H1 (cell line): ENCODE measurements at regions not wholly inside any gene's neighbourhood (a gene's known extent, or its start where the extent isn't known, plus 50 kb on each side); places are given as distances from the start of the nearest gene placed in this dataset.

Experiments used
- CTCF ChIA-PET: fragments of 300-600 bp; sonication (Branson Sonifier 250); formaldehyde crosslinking; loops from one replicate; lab custom pipeline; 2021; ENCODE audit not compliant: partially characterized antibody; lab: Charles Lee
- POLR2A ChIA-PET: fragments of 300-600 bp; sonication (Branson Sonifier 250); formaldehyde crosslinking; loops from one replicate; lab custom pipeline; 2021; ENCODE audit warnings: inconsistent platforms; ENCODE audit not compliant: partially characterized antibody; lab: Charles Lee
- DNase-seq, 2 experiments: peaks; one replicate each; pipeline versions ENCODE4 v3.0.0 to v3.0.0-alpha.2; 2010 to 2022; ENCODE audit warnings: low spot score in 2 of 2, low read depth in 1 of 2, mixed read lengths in 1 of 2
- FAIRE-seq: peaks from 2 replicates; lab custom pipeline; 2011; peaks lifted over from hg19 to GRCh38; lab: Jason Lieb, UNC
- H2AFZ ChIP-seq: 2 replicates; pipeline ENCODE4 v1.8.1; 2012; ENCODE audit warnings: low read length, inconsistent platforms
- H2AK5ac ChIP-seq: 2 replicates; pipeline ENCODE4 v1.6.1; 2013; ENCODE audit warnings: low read depth, low read length
- H2BK120ac ChIP-seq: replicated peaks from 2 replicates; pipeline ENCODE3; 2013; ENCODE audit warnings: low read depth, low read length, inconsistent platforms
- H2BK12ac ChIP-seq: 2 replicates; pipeline ENCODE4 v1.6.1; 2013; ENCODE audit warnings: low read depth, low read length
- H2BK15ac ChIP-seq: 2 replicates; pipeline ENCODE4 v1.6.1; 2013; ENCODE audit warnings: low read length
- H2BK20ac ChIP-seq: 2 replicates; pipeline ENCODE4 v1.6.1; 2013; ENCODE audit warnings: low read length
- H2BK5ac ChIP-seq: 2 replicates; pipeline ENCODE4 v1.6.1; 2013; ENCODE audit warnings: low read depth, low read length
- H3K14ac ChIP-seq: 2 replicates; pipeline ENCODE4 v1.6.1; 2013; ENCODE audit warnings: inconsistent platforms; ENCODE audit not compliant: insufficient read length
- H3K18ac ChIP-seq: 2 replicates; pipeline ENCODE4 v1.6.1; 2013; ENCODE audit warnings: low read length; ENCODE audit errors: extremely low read depth
- H3K23ac ChIP-seq: 2 replicates; pipeline ENCODE4 v1.6.1; 2013; ENCODE audit warnings: inconsistent platforms; ENCODE audit not compliant: insufficient read length
- H3K23me2 ChIP-seq: 2 replicates; pipeline ENCODE4 v1.6.1; 2013; ENCODE audit warnings: low read depth, low read length
- H3K27ac ChIP-seq: 2 replicates; pipeline ENCODE4 v1.6.1; 2011; ENCODE audit warnings: low read depth, low read length, inconsistent platforms
- H3K27me3 ChIP-seq, 4 experiments: replicated peaks in 1 of 4; 1 replicate in 1 of 4; 2 replicates in 3 of 4; pipeline versions ENCODE4 v1.6.1 to v1.8.1; 2011 to 2013; ENCODE audit warnings: low read length in 3 of 4, mild to moderate bottlenecking in 3 of 4, inconsistent platforms in 2 of 4, mixed read lengths in 2 of 4, moderate library complexity in 1 of 4; ENCODE audit not compliant: control insufficient read depth in 3 of 4, insufficient read depth in 3 of 4; ENCODE audit errors: extremely low read depth in 1 of 4
- H3K36me3 ChIP-seq, 4 experiments: 2 replicates each; pipeline versions ENCODE4 v1.6.1 to v1.8.1; 2011 to 2013; ENCODE audit warnings: mild to moderate bottlenecking in 4 of 4, low read length in 3 of 4, moderate library complexity in 2 of 4, control low read depth in 1 of 4, inconsistent platforms in 1 of 4; ENCODE audit not compliant: insufficient read depth in 4 of 4, control insufficient read depth in 2 of 4
- H3K4ac ChIP-seq: replicated peaks from 2 replicates; pipeline ENCODE3; 2013; ENCODE audit warnings: low read length, low read depth, mixed read lengths, inconsistent platforms; ENCODE audit not compliant: insufficient read length
- H3K4me1 ChIP-seq, 4 experiments: replicated peaks in 1 of 4; 1 replicate in 1 of 4; 2 replicates in 3 of 4; pipeline versions ENCODE4 v1.6.1 to v1.8.1; 2011 to 2013; ENCODE audit warnings: low read length in 3 of 4, inconsistent platforms in 2 of 4, mixed read lengths in 1 of 4; ENCODE audit not compliant: insufficient read depth in 4 of 4, control insufficient read depth in 3 of 4
- H3K4me2 ChIP-seq, 2 experiments: 2 replicates each; pipeline versions ENCODE4 v1.6.1 to v1.8.1; 2011 to 2013; ENCODE audit warnings: low read depth in 2 of 2, low read length in 2 of 2, control low read depth in 1 of 2, inconsistent platforms in 1 of 2, mild to moderate bottlenecking in 1 of 2; ENCODE audit not compliant: insufficient read depth in 1 of 2
- H3K4me3 ChIP-seq, 4 experiments: fragments of 200-600, 300-600 bp in 1 of 4; sonication (generic), shearing (Covaris generic), sonication (Bioruptor Twin) in 1 of 4; 2 replicates each; pipeline versions ENCODE4 v1.5.1 to v1.8.1; 2011 to 2016; ENCODE audit warnings: low read length in 4 of 4, low read depth in 3 of 4, control low read depth in 2 of 4, inconsistent platforms in 2 of 4, mild to moderate bottlenecking in 2 of 4, mixed read lengths in 1 of 4, moderate library complexity in 1 of 4; ENCODE audit not compliant: insufficient read depth in 2 of 4; ENCODE audit errors: extremely low read depth in 1 of 4
- H3K56ac ChIP-seq: replicated peaks from 2 replicates; pipeline ENCODE3; 2013; ENCODE audit warnings: low read depth, mild to moderate bottlenecking, mixed read lengths, low read length, inconsistent platforms; ENCODE audit not compliant: insufficient read length
- H3K79me1 ChIP-seq: 2 replicates; pipeline ENCODE4 v1.6.1; 2013; ENCODE audit warnings: low read depth, low read length, control low read depth
- H3K79me2 ChIP-seq, 2 experiments: 2 replicates each; pipeline versions ENCODE4 v1.6.1 to v1.8.1; 2012 to 2013; ENCODE audit warnings: low read length in 2 of 2, mild to moderate bottlenecking in 2 of 2, inconsistent platforms in 1 of 2; ENCODE audit not compliant: insufficient read depth in 2 of 2, control insufficient read depth in 1 of 2
- H3K9ac ChIP-seq, 4 experiments: replicated peaks in 1 of 4; 1 replicate in 1 of 4; 2 replicates in 3 of 4; pipeline versions ENCODE4 v1.6.1 to v1.8.1; 2011 to 2013; ENCODE audit warnings: low read depth in 3 of 4, low read length in 3 of 4, control low read depth in 2 of 4, mild to moderate bottlenecking in 2 of 4, moderate library complexity in 2 of 4, inconsistent platforms in 1 of 4; ENCODE audit errors: extremely low read depth in 1 of 4
- H3K9me3 ChIP-seq, 2 experiments: 2 replicates each; pipeline versions ENCODE4 v1.6.1 to v1.8.1; 2012 to 2013; ENCODE audit warnings: mild to moderate bottlenecking in 2 of 2, moderate library complexity in 2 of 2, control low read depth in 1 of 2, inconsistent platforms in 1 of 2, low read depth in 1 of 2, low read length in 1 of 2, mixed read lengths in 1 of 2; ENCODE audit not compliant: insufficient read depth in 2 of 2
- H4K20me1 ChIP-seq, 2 experiments: replicated peaks in 1 of 2; 2 replicates each; pipeline versions ENCODE3 to v1.8.1; 2011 to 2013; ENCODE audit warnings: inconsistent platforms in 2 of 2, low read length in 2 of 2, mild to moderate bottlenecking in 1 of 2; ENCODE audit not compliant: insufficient read depth in 2 of 2, control insufficient read depth in 1 of 2
- H4K5ac ChIP-seq: 2 replicates; pipeline ENCODE4 v1.6.1; 2013; ENCODE audit warnings: low read length, low read depth, mixed read lengths, inconsistent platforms; ENCODE audit not compliant: insufficient read length
- H4K8ac ChIP-seq: 2 replicates; pipeline ENCODE4 v1.8.0; 2013; ENCODE audit warnings: mild to moderate bottlenecking, moderate library complexity, low read length, inconsistent platforms; ENCODE audit not compliant: insufficient read depth; ENCODE audit errors: extremely low read depth
- H4K91ac ChIP-seq: replicated peaks from 2 replicates; pipeline ENCODE3; 2013; ENCODE audit warnings: low read length, mixed read lengths, inconsistent platforms; ENCODE audit not compliant: insufficient read length
- EZH2 ChIP-seq: fragments of 200-600 bp; sonication (generic); IDR thresholded peaks from 2 replicates; pipeline ENCODE4 v1.7.1; 2012; ENCODE audit warnings: low read depth, mild to moderate bottlenecking, moderate library complexity, low read length, inconsistent platforms; ENCODE audit not compliant: severe bottlenecking
- KDM4A ChIP-seq: IDR thresholded peaks from one replicate; pipeline ENCODE4 v1.7.1; 2012; ENCODE audit warnings: low read depth, mild to moderate bottlenecking, moderate library complexity, low read length, inconsistent platforms; ENCODE audit not compliant: severe bottlenecking
- POLR2AphosphoS5 ChIP-seq: IDR thresholded peaks from 2 replicates; pipeline ENCODE4 v1.6.1; 2011; ENCODE audit warnings: low read depth, low read length
- SIX5 ChIP-seq: IDR thresholded peaks from 2 replicates; pipeline ENCODE4 v1.6.1; 2011; ENCODE audit warnings: mild to moderate bottlenecking, low read depth, low read length
- SP1 ChIP-seq: IDR thresholded peaks from 2 replicates; pipeline ENCODE4 v1.6.1; 2011; ENCODE audit warnings: low read depth, low read length
- SP2 ChIP-seq: IDR thresholded peaks from 2 replicates; pipeline ENCODE4 v1.6.1; 2012; ENCODE audit warnings: mild to moderate bottlenecking, low read length, inconsistent platforms
- SP4 ChIP-seq: IDR thresholded peaks from 2 replicates; pipeline ENCODE4 v1.6.1; 2012; ENCODE audit warnings: low read length, inconsistent platforms
- SRF ChIP-seq: IDR thresholded peaks from 2 replicates; pipeline ENCODE4 v1.6.1; 2011; ENCODE audit warnings: mild to moderate bottlenecking, low read depth, low read length, moderate library complexity
- TBP ChIP-seq: IDR thresholded peaks from 2 replicates; pipeline ENCODE4 v1.6.1; 2011; ENCODE audit warnings: low read depth, low read length, improper control_type of control experiment
- TCF12 ChIP-seq: IDR thresholded peaks from 2 replicates; pipeline ENCODE4 v1.6.1; 2011; ENCODE audit warnings: low read depth, mild to moderate bottlenecking, low read length
- TEAD4 ChIP-seq: IDR thresholded peaks from 2 replicates; pipeline ENCODE4 v1.6.1; 2012; ENCODE audit warnings: low read depth, low read length, inconsistent platforms, mixed read lengths
- YY1 ChIP-seq: IDR thresholded peaks from 2 replicates; pipeline ENCODE4 v1.6.1; 2011; ENCODE audit warnings: low read depth, mild to moderate bottlenecking, low read length
- WGBS, 2 experiments: shearing (Covaris generic) in 1 of 2; methylation state at CpG; one replicate each; pipeline versions ENCODE4 v1.1.6 to v1.1.7; 2013 to 2015; ENCODE audit warnings: low lambda C conversion rate in 2 of 2, mixed read lengths in 2 of 2, inconsistent platforms in 1 of 2, low coverage in 1 of 2, missing lambda C conversion rate in 1 of 2; ENCODE audit not compliant: insufficient replicate concordance in 2 of 2, insufficient coverage in 1 of 2, insufficient read length in 1 of 2; ENCODE audit errors: extremely low coverage in 1 of 2, missing lambda C conversion rate in 1 of 2; 5-methylcytosine and 5-hydroxymethylcytosine counted together

DNA sequence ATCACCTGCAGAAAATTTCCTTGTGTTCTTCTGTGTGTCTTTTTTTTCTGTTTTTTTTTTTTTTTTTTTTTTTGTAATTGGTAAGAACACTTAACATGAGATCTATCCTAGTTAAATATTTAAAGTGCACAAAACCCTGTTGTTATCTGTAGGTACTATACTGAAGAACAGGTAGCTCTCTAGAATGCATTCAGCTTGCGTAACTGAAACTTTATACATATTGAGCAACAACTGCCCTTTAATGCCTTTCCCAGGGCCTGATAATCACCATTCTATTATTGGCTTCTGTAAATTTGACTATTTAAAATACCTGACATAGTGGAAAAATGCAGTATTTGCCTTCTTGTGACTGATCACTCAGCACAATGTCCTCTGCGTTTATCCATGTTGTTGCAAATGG, 701.8 kb downstream of the SUCLG1 start:
- no peak overlapping the region for H2BK15ac ChIP-seq
- H3K36me3 ChIP-seq: no peaks in the 10 kb centered on the region
- no peak overlapping the region for H2BK12ac ChIP-seq
- no peak overlapping the region for H4K8ac ChIP-seq
- no peak overlapping the region for H4K91ac ChIP-seq
- no peaks in the 10 kb centered on the region for H3K79me1 ChIP-seq
- no peak overlapping the region for H3K9ac ChIP-seq
- no peak overlapping the region for H2AK5ac ChIP-seq
- DNase-seq (no peak), FAIRE-seq (no peak)
- H3K9me3 ChIP-seq: peaks cover 0 to 4% of the 10 kb centered on the region in 2 experiments; a peak in 1 of 4 replicates
- ChIA-PET POLR2A (no interaction called here), CTCF (no interaction called here)
- H3K23ac ChIP-seq: no peak overlapping the region
- no peak overlapping the region for H3K27ac ChIP-seq
- H3K14ac ChIP-seq: no peak overlapping the region
- no peaks in the 10 kb centered on the region for H3K79me2 ChIP-seq
- H4K5ac ChIP-seq: no peak overlapping the region
- H3K4me1 ChIP-seq: no peaks in the 10 kb centered on the region
- H3K4me3 ChIP-seq: no peak overlapping the region
- no peak overlapping the region for H2BK120ac ChIP-seq
- no peaks in the 10 kb centered on the region for H3K27me3 ChIP-seq
- no peak overlapping the region for H3K4me2 ChIP-seq
- H2BK20ac ChIP-seq: no peak overlapping the region
- no peak overlapping the region for H2BK5ac ChIP-seq
- no peak overlapping the region for H3K4ac ChIP-seq
- WGBS, 2 experiments: 86% methylated on average over 2 of the region's 2 CpGs; no CpG with 5 or more reads in 1 of the 2 experiments
- H3K56ac ChIP-seq: no peak overlapping the region
- H3K23me2 ChIP-seq: no peaks in the 10 kb centered on the region
- H3K18ac ChIP-seq: no peak overlapping the region
- no peak overlapping the region for H2AFZ ChIP-seq
- H4K20me1 ChIP-seq: no peaks in the 10 kb centered on the region
- no peak for TF ChIP-seq TCF12
- no peak for TF ChIP-seq SIX5
- TF ChIP-seq KDM4A: no peak
- TF ChIP-seq SP1: no peak
- no peak for TF ChIP-seq YY1
- no peak for TF ChIP-seq TEAD4
- no peak for TF ChIP-seq SRF
- TF ChIP-seq POLR2AphosphoS5: no peak
- no peak for TF ChIP-seq SP4
- no peak for TF ChIP-seq SP2
- no peak for TF ChIP-seq EZH2
- TF ChIP-seq TBP: no peak
